ENCODE measurements at regions not wholly inside any gene's neighbourhood (a gene's known extent, or its start where the extent isn't known, plus 50 kb on each side); places are given as distances from the start of the nearest gene placed in this dataset.
"Not testable (repeated sequence)": the region's sequence is repeated elsewhere in the genome, so short reads cannot be mapped to it uniquely, and the experiment has no call there.

DNA sequence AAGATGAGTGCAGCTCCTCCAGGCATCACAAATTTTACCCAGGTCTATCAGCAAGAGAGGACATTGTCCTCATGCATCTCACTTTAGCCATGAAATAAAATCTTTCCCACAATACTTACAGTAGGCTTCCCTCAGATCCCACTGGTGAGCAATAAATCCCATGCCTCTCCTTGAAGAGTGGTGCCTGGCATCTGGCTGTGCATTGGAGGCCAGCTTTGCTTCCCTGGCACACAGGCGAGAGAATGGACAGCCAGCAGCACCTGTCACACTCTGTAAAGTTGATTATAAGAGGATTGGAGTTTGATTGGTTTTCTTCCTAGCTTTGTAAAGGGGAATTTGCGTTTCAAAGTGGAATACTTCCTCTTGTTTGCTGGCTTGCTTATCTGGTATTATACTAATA lies 1153.9 kb downstream of the AACS start:
- no peak for DNase-seq (ENCODE audit: low read depth in 1 of 2, low spot score in 1 of 2)

- no peak for DNase-seq (ENCODE audit: low read depth in 1 of 2, low spot score in 1 of 2)
Measured at GRCh38 chr12:126219654-126220279, 1154.5 kb downstream of the AACS start.

GRCh38 chr12:126224032-126224431 lies 1158.8 kb downstream of the AACS start:
- DNase-seq (ENCODE audit: low read depth in 1 of 2, low spot score in 1 of 2): no peak

GRCh38 chr12:126228936-126229335 lies 1163.7 kb downstream of the AACS start:
- DNase-seq (ENCODE audit: low read depth in 1 of 2, low spot score in 1 of 2): no peak

- DNase-seq (ENCODE audit: low read depth in 1 of 2, low spot score in 1 of 2): no peak
Measured at GRCh38 chr12:126232711-126233110, 1167.5 kb downstream of the AACS start.

GRCh38 chr12:126233625-126234024 lies 1168.4 kb downstream of the AACS start:
- no peak for DNase-seq (ENCODE audit: low read depth in 1 of 2, low spot score in 1 of 2)

DNA sequence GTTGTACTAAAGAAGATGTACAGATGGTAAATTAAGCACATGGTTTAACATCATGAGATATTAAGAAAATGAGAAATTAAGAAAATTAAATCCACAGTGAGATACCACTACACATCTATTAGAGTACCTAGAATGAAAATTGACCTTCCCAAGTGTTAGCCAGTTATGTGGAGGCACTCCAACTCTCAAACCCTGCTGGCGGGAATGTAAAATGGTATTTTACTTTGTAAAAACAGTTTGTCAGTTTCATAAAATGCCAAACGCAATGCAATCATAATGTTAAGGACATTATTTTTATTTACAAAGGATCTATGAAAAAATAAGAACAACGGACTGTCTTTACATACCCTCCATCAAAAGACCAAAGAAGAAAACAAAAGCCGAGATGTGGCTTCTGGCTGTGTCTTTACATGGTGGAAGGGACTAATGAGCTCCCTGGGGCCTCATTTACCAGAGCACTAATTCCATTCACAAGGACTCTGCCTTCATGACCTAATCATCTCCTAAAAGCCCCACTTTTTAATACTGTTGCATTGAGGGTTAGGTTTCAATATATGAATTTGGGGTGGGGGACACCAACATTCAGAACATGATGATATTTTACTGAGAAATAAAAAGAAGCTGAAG lies 1178.7 kb downstream of the AACS start:
- DNase-seq (ENCODE audit: low read depth in 1 of 2, low spot score in 1 of 2): no peak

DNA sequence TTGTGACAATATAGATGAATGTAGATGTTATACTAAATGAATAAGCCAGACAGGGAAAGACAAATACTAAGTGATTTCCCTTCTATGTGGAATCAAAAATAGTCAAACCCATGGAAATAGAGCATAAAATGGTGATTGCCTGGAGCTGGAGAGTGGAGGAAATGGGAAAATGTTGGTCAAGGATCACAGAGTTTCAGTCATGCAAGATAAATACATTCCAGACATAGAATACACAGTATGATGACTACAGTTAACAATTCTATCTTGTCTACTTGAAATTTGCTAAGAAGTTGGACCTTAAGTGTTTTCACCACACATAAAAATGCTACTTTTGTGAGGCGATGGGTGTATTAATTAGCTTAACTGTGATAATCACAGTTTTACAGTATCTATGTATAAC lies 1182.7 kb downstream of the AACS start:
- DNase-seq (ENCODE audit: low read depth in 1 of 2, low spot score in 1 of 2): no peak

- no peak for DNase-seq (ENCODE audit: low read depth in 1 of 2, low spot score in 1 of 2)
Measured at GRCh38 chr12:126248871-126249403, 1183.7 kb downstream of the AACS start.

GRCh38 chr12:126258190-126258589 lies 1193.0 kb downstream of the AACS start:
- DNase-seq (ENCODE audit: low read depth in 1 of 2, low spot score in 1 of 2): no peak

DNA sequence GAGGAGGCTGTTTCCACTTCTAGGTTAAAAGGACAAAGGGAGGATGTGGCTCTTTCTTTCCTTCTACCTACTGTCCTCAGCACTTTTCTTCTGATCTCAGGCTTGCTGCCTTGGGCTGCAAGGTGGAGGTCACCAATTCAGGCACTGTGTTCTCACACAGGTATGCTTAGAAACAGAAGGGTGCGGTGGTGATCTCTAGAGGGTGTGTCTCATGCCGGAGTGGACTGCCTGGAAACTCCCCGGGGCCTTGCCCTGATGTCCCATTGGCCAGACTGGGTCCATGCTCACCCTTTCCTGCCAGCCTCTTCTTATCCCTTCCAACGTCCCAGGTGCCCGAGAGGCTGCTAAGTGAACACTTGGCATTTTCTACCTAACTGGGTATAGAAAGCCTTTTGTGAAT lies 1197.6 kb downstream of the AACS start:
- DNase-seq (ENCODE audit: low read depth in 1 of 2, low spot score in 1 of 2): no peak

DNA sequence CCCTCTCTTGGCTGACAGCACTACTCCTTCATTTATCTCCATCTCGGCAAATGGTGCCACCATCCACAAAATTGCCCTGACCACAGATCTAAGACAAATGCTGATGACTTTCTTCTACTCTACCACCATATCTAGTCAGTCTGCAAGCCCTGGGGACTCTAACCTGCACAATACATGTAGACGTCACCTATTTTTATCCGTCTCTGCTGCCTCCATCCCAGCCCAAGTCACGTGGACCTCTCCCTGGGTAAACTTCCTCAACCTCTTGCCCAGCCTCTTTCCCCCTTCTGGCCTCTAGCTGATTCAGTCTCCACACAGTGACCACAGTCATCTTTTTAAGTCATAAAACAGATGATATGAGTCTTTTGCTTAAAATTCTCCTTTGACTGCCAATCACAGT lies 1203.0 kb downstream of the AACS start:
- DNase-seq (ENCODE audit: low read depth in 1 of 2, low spot score in 1 of 2): no peak

- no peak for DNase-seq (ENCODE audit: low read depth in 1 of 2, low spot score in 1 of 2)
Measured at GRCh38 chr12:126271159-126271558, 1205.9 kb downstream of the AACS start.

DNA sequence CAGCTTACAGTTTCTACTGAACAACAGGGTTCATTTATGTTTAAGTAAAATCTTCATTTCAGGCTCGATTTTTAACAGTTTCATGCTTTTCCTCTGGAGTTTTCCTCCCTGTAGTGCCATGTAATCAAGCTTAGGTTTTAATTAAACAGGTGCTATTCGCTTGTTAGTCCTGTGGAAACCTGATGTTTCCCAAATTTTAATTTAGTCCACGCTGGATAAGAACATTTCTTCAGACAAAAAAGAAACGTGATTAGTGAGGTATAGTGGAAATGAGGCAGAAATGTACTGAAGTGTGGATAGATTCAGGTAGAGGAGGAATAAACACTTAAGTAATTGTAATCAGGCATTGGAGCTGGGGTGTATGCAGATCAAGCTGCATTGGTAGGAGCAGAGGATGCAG lies 1217.5 kb downstream of the AACS start:
- no peak for DNase-seq (ENCODE audit: low read depth in 1 of 2, low spot score in 1 of 2)

- no peak for DNase-seq (ENCODE audit: low read depth in 1 of 2, low spot score in 1 of 2)
Measured at GRCh38 chr12:126286203-126286602, 1221.0 kb downstream of the AACS start.

DNA sequence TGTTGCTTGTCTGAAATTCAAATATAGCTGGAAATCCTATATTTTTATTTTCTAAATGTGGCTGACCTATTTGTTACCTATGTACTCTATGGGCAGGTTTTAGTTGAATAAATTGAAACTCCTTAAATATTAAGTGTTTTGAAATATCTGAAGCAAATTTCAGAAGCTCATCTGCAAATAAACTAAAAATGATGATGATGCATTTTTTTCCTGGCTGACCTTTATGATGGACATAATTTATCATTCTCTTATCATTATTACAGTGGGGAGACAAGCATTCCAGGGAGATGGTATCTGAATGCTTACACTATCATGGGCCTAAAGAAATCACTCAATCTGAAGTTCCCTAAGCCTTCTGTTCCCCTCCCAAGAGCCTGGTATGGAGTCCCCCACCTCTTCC lies 1225.2 kb downstream of the AACS start:
- DNase-seq (ENCODE audit: low read depth in 1 of 2, low spot score in 1 of 2): no peak

DNA sequence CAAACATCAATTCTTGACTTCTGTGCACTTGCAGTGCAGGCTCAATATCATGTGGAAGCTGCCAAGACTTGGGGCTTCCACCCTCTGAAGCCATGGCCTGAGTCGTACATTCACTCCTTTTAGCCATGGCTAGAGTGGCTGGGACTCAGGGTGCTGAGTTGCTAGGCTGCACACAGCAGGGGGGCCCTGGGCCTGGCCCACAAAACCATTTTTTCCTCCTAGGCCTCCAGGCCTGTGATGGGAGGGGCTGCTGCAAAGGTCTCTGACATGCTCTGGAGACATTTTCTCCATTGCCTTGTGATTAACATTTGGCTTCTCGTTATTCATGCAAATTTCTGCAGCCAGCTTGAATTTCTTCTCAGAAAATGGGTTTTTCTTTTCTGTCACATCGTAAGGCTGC lies 1226.8 kb downstream of the AACS start:
- not testable (repeated sequence) for DNase-seq (ENCODE audit: low read depth in 1 of 2, low spot score in 1 of 2)

DNA sequence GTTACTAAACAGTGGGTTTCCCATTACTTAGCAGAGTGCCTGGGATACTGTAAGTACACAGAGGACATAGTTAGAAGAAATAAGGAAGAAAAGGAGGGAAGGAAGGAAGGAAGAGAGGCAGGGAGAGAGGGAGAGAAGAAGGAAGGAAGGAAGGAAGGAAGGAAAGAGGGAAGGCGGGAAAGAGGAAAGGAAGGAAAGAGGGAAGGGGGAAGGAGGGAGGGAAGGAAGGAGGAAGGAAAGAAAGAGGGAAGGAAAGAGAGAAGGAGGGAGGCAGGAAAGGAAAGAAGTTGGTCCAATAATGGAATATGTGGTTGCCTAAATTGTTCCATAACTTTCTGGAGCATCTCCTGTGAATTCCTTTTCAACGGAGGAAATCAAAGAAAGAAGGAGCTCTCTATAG lies 1230.4 kb downstream of the AACS start:
- no peak for DNase-seq (ENCODE audit: low read depth in 1 of 2, low spot score in 1 of 2)

DNA sequence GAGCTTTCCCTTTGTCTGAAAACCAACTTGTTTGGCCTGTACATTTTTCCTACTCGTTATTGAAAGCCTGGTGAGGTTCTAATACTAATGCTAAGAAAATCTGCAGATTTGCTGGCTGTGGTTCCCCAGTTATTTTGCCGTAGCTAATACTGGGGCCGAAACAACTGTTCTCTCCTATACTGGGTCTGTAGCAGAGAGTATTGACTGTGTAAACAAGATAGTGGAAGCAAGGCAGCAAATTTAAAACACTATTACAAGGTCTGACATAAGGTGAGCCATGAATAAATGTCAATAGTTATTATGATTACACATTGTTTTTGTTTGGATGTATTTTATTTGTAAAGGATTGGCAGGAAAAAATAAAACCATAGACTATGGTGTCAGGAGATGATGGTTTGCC lies 1244.0 kb downstream of the AACS start:
- no peak for DNase-seq (ENCODE audit: low read depth in 1 of 2, low spot score in 1 of 2)

GRCh38 chr12:126312457-126312856 lies 1247.2 kb downstream of the AACS start:
- DNase-seq (ENCODE audit: low read depth in 1 of 2, low spot score in 1 of 2): no peak

DNA sequence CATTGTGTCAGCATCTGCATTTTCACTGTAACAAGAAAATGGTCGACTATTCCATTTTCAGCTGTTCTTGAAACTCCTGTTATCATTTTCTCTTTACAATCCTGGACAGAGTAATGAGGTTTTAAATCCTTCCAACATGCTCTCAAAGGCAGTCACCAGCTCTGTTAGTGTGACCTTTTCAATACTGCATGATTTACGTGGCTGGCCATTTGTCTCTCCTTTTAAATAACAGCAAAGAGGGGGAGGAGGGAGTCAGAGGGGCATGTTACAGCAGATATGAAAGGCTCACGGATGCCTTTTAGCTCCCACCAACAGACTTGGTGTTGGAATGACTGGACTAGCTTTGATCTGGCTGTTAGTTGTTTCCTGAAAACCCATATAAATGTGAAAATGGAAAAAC lies 1251.2 kb downstream of the AACS start:
- no peak for DNase-seq (ENCODE audit: low read depth in 1 of 2, low spot score in 1 of 2)

GRCh38 chr12:126337556-126338441 lies 1272.6 kb downstream of the AACS start:
- no peak for DNase-seq (ENCODE audit: low read depth in 1 of 2, low spot score in 1 of 2)
